ENCODE measurements at regions not wholly inside any gene's neighbourhood (a gene's known extent, or its start where the extent isn't known, plus 50 kb on each side); places are given as distances from the start of the nearest gene placed in this dataset.

DNA sequence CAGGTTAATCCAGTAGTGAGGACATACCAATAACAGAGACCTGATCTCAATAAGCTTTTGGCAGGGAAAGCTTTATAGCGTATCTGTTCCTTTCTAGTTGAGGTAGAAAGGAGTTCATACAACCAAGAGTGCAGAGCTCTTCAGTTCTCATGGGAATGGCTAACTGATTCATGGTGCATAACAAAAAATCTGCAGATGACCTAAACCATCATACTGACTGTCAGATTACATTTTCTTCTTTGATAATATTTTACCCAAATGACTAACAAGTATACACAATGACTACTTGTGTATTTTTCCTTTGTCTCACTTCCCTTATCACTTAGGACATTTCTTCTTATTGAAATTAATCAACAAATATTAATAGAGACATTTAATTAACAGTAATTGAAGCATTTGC lies 140.0 kb upstream of the SERTAD2 start:
- TF ChIP-seq MXI1 (IDR thresholded peaks at IDR 0.05; ENCODE audit: borderline replicate concordance, low read depth, low read length) (no peak), CEBPB (IDR thresholded peaks at IDR 0.05; ENCODE audit: low read depth, low read length) (no peak), SMC3 (IDR thresholded peaks at IDR 0.05; ENCODE audit: low read depth, low read length) (no peak)
- TF ChIP-seq, protein P1, sequence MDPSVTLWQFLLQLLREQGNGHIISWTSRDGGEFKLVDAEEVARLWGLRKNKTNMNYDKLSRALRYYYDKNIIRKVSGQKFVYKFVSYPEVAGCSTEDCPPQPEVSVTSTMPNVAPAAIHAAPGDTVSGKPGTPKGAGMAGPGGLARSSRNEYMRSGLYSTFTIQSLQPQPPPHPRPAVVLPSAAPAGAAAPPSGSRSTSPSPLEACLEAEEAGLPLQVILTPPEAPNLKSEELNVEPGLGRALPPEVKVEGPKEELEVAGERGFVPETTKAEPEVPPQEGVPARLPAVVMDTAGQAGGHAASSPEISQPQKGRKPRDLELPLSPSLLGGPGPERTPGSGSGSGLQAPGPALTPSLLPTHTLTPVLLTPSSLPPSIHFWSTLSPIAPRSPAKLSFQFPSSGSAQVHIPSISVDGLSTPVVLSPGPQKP (IDR thresholded peaks at IDR 0.05; ENCODE audit: borderline replicate concordance, low read depth, low read length): no peak
- TF ChIP-seq, protein P2, sequence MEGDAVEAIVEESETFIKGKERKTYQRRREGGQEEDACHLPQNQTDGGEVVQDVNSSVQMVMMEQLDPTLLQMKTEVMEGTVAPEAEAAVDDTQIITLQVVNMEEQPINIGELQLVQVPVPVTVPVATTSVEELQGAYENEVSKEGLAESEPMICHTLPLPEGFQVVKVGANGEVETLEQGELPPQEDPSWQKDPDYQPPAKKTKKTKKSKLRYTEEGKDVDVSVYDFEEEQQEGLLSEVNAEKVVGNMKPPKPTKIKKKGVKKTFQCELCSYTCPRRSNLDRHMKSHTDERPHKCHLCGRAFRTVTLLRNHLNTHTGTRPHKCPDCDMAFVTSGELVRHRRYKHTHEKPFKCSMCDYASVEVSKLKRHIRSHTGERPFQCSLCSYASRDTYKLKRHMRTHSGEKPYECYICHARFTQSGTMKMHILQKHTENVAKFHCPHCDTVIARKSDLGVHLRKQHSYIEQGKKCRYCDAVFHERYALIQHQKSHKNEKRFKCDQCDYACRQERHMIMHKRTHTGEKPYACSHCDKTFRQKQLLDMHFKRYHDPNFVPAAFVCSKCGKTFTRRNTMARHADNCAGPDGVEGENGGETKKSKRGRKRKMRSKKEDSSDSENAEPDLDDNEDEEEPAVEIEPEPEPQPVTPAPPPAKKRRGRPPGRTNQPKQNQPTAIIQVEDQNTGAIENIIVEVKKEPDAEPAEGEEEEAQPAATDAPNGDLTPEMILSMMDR (conservative IDR thresholded peaks at IDR 0.05; ENCODE audit: low read depth, low read length): no peak
- TF ChIP-seq, protein P3, sequence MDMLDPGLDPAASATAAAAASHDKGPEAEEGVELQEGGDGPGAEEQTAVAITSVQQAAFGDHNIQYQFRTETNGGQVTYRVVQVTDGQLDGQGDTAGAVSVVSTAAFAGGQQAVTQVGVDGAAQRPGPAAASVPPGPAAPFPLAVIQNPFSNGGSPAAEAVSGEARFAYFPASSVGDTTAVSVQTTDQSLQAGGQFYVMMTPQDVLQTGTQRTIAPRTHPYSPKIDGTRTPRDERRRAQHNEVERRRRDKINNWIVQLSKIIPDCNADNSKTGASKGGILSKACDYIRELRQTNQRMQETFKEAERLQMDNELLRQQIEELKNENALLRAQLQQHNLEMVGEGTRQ (IDR thresholded peaks at IDR 0.05; ENCODE audit: low read depth, low read length): no peak

All from IMR-90 (cell line).